Esophagus squamous epithelium (tissue), 5 donors: ENCODE measurements at regions not wholly inside any gene's neighbourhood (a gene's known extent, or its start where the extent isn't known, plus 50 kb on each side); places are given as distances from the start of the nearest gene placed in this dataset.

Source experiments
- DNase-seq: peaks from one replicate; lab custom pipeline; 2025; lab: John Stamatoyannopoulos, UW
- H3K27ac ChIP-seq, 4 donors: fragments of 200-600 bp; sonication (generic); one replicate each; pipeline ENCODE4 v1.5.1; 2016 to 2019; ENCODE audit warnings: mild to moderate bottlenecking in 1 of 4
- H3K27me3 ChIP-seq, 4 donors: fragments of 200-600 bp; sonication (generic); 1 replicate in 3 of 4; 2 replicates in 1 of 4; pipeline versions ENCODE4 v1.5.1 to v1.6.0; 2017 to 2021; ENCODE audit warnings: antibody characterized with exemption in 1 of 4
- H3K36me3 ChIP-seq, 3 donors: fragments of 200-600 bp; sonication (generic); one replicate each; pipeline ENCODE4 v1.5.1; 2016 to 2019
- H3K4me1 ChIP-seq, 3 donors: fragments of 200-600 bp; sonication (generic); one replicate each; pipeline ENCODE4 v1.5.1; 2017 to 2019
- H3K4me3 ChIP-seq, 4 donors: fragments of 200-600 bp; sonication (generic); 1 replicate in 3 of 4; 2 replicates in 1 of 4; pipeline ENCODE4 v1.5.1; 2016 to 2019; ENCODE audit warnings: mild to moderate bottlenecking in 2 of 4, moderate library complexity in 1 of 4
- H3K9me3 ChIP-seq, 3 donors: fragments of 200-600 bp; sonication (generic); one replicate each; pipeline ENCODE4 v1.5.1; 2016 to 2019
- CTCF ChIP-seq, 6 experiments: fragments of 450-650 bp in 4 of 6; fragments of 200-600 bp in 2 of 6; sonication (generic) in 2 of 6; IDR thresholded peaks; one replicate each; pipeline ENCODE4 v1.5.1; 2016 to 2019; ENCODE audit warnings: antibody characterized with exemption in 6 of 6, mild to moderate bottlenecking in 4 of 6, moderate library complexity in 4 of 6
- POLR2A ChIP-seq, 4 donors: fragments of 450-650 bp; IDR thresholded peaks; one replicate each; pipeline ENCODE4 v1.6.1; 2017; ENCODE audit warnings: antibody characterized with exemption in 4 of 4, mild to moderate bottlenecking in 4 of 4, moderate library complexity in 3 of 4
- WGBS, 2 donors: methylation state at CpG; one replicate each; pipeline ENCODE4 v1.1.5; 2018; 5-methylcytosine and 5-hydroxymethylcytosine counted together
- intact Hi-C: fragments of 100-400 bp; cut with DNase I; formaldehyde crosslinking; loops from one replicate; pipeline ENCODE4 v1.15.0; 2022
- donor health status: DM: yes; HTN: yes; CAD: no.

GRCh38 chr6:155955038-155955437 lies 499.4 kb upstream of the NOX3 start:
- no peaks in the 10 kb centered on the region for H3K9me3 ChIP-seq
- intact Hi-C loops, result no loop called here
- no peak for DNase-seq
- no peaks in the 10 kb centered on the region for H3K27me3 ChIP-seq
- TF ChIP-seq CTCF (IDR thresholded peaks at IDR 0.05) (no peak), POLR2A (IDR thresholded peaks at IDR 0.05) (no peak)
- no peak overlapping the region for H3K4me3 ChIP-seq
- H3K4me1 ChIP-seq, result no peaks in the 10 kb centered on the region
- no peak overlapping the region for H3K27ac ChIP-seq
- no peaks in the 10 kb centered on the region for H3K36me3 ChIP-seq
- WGBS, 2 donors, result 67 to 75% methylated on average over 6 of the region's 6 CpGs

GRCh38 chr6:155954149-155954548 lies 498.5 kb upstream of the NOX3 start:
- no peaks in the 10 kb centered on the region for H3K27me3 ChIP-seq
- no peaks in the 10 kb centered on the region for H3K36me3 ChIP-seq
- no peak overlapping the region for H3K4me3 ChIP-seq
- WGBS, 2 donors, result 80 to 89% methylated on average over 7 of the region's 7 CpGs
- H3K4me1 ChIP-seq, result no peaks in the 10 kb centered on the region
- H3K27ac ChIP-seq, result no peak overlapping the region
- no peak for DNase-seq
- TF ChIP-seq CTCF (IDR thresholded peaks at IDR 0.05), result no peak
- TF ChIP-seq POLR2A (IDR thresholded peaks at IDR 0.05), result no peak
- H3K9me3 ChIP-seq, result no peaks in the 10 kb centered on the region
- intact Hi-C loops, result no loop called here

GRCh38 chr6:155949256-155949655 lies 493.6 kb upstream of the NOX3 start:
- TF ChIP-seq POLR2A (IDR thresholded peaks at IDR 0.05), result no peak
- TF ChIP-seq CTCF (IDR thresholded peaks at IDR 0.05), result no peak
- no peak for DNase-seq
- H3K27ac ChIP-seq, result no peak overlapping the region
- peaks cover 0 to 12% (median 0%) of the 10 kb centered on the region in 3 donors for H3K9me3 ChIP-seq
- no peaks in the 10 kb centered on the region for H3K4me1 ChIP-seq
- no peaks in the 10 kb centered on the region for H3K27me3 ChIP-seq
- H3K36me3 ChIP-seq, result no peaks in the 10 kb centered on the region
- no peak overlapping the region for H3K4me3 ChIP-seq
- WGBS, 2 donors, result 80 to 100% methylated on average over 2 to 3 of the region's 3 CpGs
- intact Hi-C loops, result no loop called here

GRCh38 chr6:155946860-155947259 lies 491.2 kb upstream of the NOX3 start:
- Histone ChIP-seq H3K27ac (no peak overlapping the region), H3K9me3 (peaks cover 0 to 12% (median 0%) of the 10 kb centered on the region in 3 donors), H3K27me3 (no peaks in the 10 kb centered on the region), H3K4me3 (no peak overlapping the region), H3K4me1 (no peaks in the 10 kb centered on the region), H3K36me3 (no peaks in the 10 kb centered on the region)
- TF ChIP-seq CTCF (IDR thresholded peaks at IDR 0.05) (no peak), POLR2A (IDR thresholded peaks at IDR 0.05) (no peak)
- DNase-seq, result no peak
- intact Hi-C loops, result no loop called here
- WGBS, 2 donors, result 80 to 100% methylated on average over 1 to 2 of the region's 4 CpGs

GRCh38 chr6:155943635-155944034 lies 488.0 kb upstream of the NOX3 start:
- no peaks in the 10 kb centered on the region for H3K36me3 ChIP-seq
- intact Hi-C loops, result no loop called here
- no peaks in the 10 kb centered on the region for H3K27me3 ChIP-seq
- H3K4me1 ChIP-seq, result no peaks in the 10 kb centered on the region
- H3K27ac ChIP-seq, result no peak overlapping the region
- peaks cover 0 to 12% (median 0%) of the 10 kb centered on the region in 3 donors for H3K9me3 ChIP-seq
- no peak for TF ChIP-seq POLR2A (IDR thresholded peaks at IDR 0.05)
- no peak for TF ChIP-seq CTCF (IDR thresholded peaks at IDR 0.05)
- H3K4me3 ChIP-seq, result no peak overlapping the region
- 35 to 59% methylated on average over 1 of the region's 1 CpG for WGBS, 2 donors
- no peak for DNase-seq
